ENCODE measurements at regions not wholly inside any gene's neighbourhood (a gene's known extent, or its start where the extent isn't known, plus 50 kb on each side); places are given as distances from the start of the nearest gene placed in this dataset.

DNA sequence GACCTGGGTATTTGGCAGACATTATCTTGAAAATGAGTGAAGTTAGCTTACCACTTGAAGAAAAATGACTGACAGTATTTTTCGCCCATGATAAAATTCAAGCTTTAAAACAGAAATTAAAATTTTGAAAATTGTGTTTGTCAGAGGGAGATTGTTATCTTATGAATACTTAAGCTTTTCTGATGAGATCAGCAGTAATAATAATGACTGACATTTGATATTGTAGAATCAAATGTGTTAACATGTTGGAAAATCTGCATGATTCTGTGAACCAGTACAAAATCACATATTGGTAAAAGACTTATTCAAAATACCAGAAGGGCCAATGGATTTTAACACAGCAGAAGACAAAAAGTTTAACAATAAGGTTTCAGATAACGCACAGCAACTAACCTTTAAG, 94.0 kb downstream of the MSX2 start:
- intact Hi-C loops (cut with micrococcal nuclease; ENCODE audit: unreplicated experiment), result no loop called here
- TF ChIP-seq EZH2phosphoT487 (IDR thresholded peaks at IDR 0.05; ENCODE audit: borderline replicate concordance, low read depth, low read length), result no peak
- TF ChIP-seq, protein P1, sequence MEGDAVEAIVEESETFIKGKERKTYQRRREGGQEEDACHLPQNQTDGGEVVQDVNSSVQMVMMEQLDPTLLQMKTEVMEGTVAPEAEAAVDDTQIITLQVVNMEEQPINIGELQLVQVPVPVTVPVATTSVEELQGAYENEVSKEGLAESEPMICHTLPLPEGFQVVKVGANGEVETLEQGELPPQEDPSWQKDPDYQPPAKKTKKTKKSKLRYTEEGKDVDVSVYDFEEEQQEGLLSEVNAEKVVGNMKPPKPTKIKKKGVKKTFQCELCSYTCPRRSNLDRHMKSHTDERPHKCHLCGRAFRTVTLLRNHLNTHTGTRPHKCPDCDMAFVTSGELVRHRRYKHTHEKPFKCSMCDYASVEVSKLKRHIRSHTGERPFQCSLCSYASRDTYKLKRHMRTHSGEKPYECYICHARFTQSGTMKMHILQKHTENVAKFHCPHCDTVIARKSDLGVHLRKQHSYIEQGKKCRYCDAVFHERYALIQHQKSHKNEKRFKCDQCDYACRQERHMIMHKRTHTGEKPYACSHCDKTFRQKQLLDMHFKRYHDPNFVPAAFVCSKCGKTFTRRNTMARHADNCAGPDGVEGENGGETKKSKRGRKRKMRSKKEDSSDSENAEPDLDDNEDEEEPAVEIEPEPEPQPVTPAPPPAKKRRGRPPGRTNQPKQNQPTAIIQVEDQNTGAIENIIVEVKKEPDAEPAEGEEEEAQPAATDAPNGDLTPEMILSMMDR (conservative IDR thresholded peaks at IDR 0.05; ENCODE audit: low read length), result no peak
- no peaks in the 10 kb centered on the region for H3K4me1 ChIP-seq (ENCODE audit: insufficient read depth, low read length, poor library complexity, severe bottlenecking)
- H3K27ac ChIP-seq (ENCODE audit: low read depth, low read length, poor library complexity, severe bottlenecking), result no peak overlapping the region
- H3K4me3 ChIP-seq (ENCODE audit: low read depth, low read length, poor library complexity, severe bottlenecking), result no peak overlapping the region
- ChIA-PET CTCF (ENCODE audit: unreplicated experiment) (no interaction called here), POLR2A (interaction anchor here (1.1 kb wide), 1 partner anchor 10 kb away, joined by 3 read pairs; no protein-coding TSS in a partner anchor)
- no peak overlapping the region for H3K4me2 ChIP-seq (ENCODE audit: low read length)
- no peaks in the 10 kb centered on the region for H3K9me2 ChIP-seq (ENCODE audit: insufficient read depth, low read length)
- BruUV-seq (replicated peaks), result no TSS peak
- H3K9me3 ChIP-seq (ENCODE audit: low read length), result no peaks in the 10 kb centered on the region
- no peaks in the 10 kb centered on the region for H3K36me3 ChIP-seq (ENCODE audit: insufficient read depth, low read length)
- no peak for DNase-seq (ENCODE audit: low spot score)
- H2AFZ ChIP-seq (ENCODE audit: low read length), result no peak overlapping the region
- H3K79me2 ChIP-seq (ENCODE audit: insufficient read depth, low read depth, low read length), result no peaks in the 10 kb centered on the region
- no peaks in the 10 kb centered on the region for H4K20me1 ChIP-seq (ENCODE audit: insufficient read depth, low read length)

DNA sequence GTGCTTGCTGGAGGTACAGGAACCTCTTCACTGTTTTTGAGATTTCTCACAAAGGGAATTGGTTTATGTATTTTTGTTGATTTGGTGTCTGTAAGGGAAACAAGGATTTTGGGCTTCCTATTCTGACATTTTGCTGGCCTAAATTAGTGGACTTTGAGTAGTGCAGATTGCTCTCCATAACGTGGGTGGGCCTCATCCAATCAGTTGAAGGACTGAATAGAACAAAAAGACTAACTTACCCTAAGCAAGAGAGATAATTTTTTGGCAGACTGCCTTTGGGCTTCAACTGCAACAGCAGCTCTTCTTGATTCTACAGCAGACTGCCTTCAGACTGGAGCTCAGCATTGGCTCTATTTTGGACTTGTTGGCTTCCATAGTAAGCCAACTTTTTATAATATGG, 93.2 kb downstream of the MSX2 start:
- no peak overlapping the region for H3K4me2 ChIP-seq (ENCODE audit: low read length)
- no peaks in the 10 kb centered on the region for H3K79me2 ChIP-seq (ENCODE audit: insufficient read depth, low read depth, low read length)
- BruUV-seq (replicated peaks), result no TSS peak
- no peak overlapping the region for H2AFZ ChIP-seq (ENCODE audit: low read length)
- ChIA-PET CTCF (ENCODE audit: unreplicated experiment) (no interaction called here), POLR2A (interaction anchor here (1.1 kb wide), 1 partner anchor 11 kb away, joined by 3 read pairs; no protein-coding TSS in a partner anchor)
- H3K9me2 ChIP-seq (ENCODE audit: insufficient read depth, low read length), result no peaks in the 10 kb centered on the region
- DNase-seq (ENCODE audit: low spot score), result no peak
- H3K4me3 ChIP-seq (ENCODE audit: low read depth, low read length, poor library complexity, severe bottlenecking), result no peak overlapping the region
- no peaks in the 10 kb centered on the region for H3K36me3 ChIP-seq (ENCODE audit: insufficient read depth, low read length)
- H3K4me1 ChIP-seq (ENCODE audit: insufficient read depth, low read length, poor library complexity, severe bottlenecking), result no peaks in the 10 kb centered on the region
- TF ChIP-seq EZH2phosphoT487 (IDR thresholded peaks at IDR 0.05; ENCODE audit: borderline replicate concordance, low read depth, low read length), result no peak
- TF ChIP-seq, protein P1 (conservative IDR thresholded peaks at IDR 0.05; ENCODE audit: low read length), result no peak
- intact Hi-C loops (cut with micrococcal nuclease; ENCODE audit: unreplicated experiment), result no loop called here
- no peak overlapping the region for H3K27ac ChIP-seq (ENCODE audit: low read depth, low read length, poor library complexity, severe bottlenecking)
- H4K20me1 ChIP-seq (ENCODE audit: insufficient read depth, low read length), result no peaks in the 10 kb centered on the region
- no peaks in the 10 kb centered on the region for H3K9me3 ChIP-seq (ENCODE audit: low read length)

DNA sequence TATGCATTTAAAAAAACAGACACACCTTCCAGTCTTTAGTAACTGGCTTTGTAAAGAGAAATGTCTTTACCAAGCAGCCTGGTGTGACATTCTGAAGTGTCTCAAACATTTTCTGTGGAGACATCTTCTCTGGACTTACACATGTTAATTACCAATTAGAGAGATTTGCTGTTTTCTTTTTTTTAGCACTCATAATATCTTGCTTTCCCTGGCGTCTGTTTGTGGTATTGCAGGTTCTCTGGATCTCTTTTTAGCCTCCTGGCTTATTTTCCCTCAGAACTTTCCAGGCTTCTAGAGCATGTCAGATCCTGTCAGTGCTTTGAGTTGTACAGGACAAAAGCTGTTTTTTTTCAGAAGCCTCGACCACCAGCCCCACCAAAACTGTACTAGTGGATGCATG, 92.5 kb downstream of the MSX2 start:
- no peaks in the 10 kb centered on the region for H3K36me3 ChIP-seq (ENCODE audit: insufficient read depth, low read length)
- H3K9me3 ChIP-seq (ENCODE audit: low read length), result no peaks in the 10 kb centered on the region
- H3K79me2 ChIP-seq (ENCODE audit: insufficient read depth, low read depth, low read length), result no peaks in the 10 kb centered on the region
- no peak overlapping the region for H3K4me2 ChIP-seq (ENCODE audit: low read length)
- POLR2A ChIA-PET, result no interaction called here
- H2AFZ ChIP-seq (ENCODE audit: low read length), result no peak overlapping the region
- intact Hi-C loops (cut with micrococcal nuclease; ENCODE audit: unreplicated experiment), result no loop called here
- H3K27ac ChIP-seq (ENCODE audit: low read depth, low read length, poor library complexity, severe bottlenecking), result no peak overlapping the region
- no peaks in the 10 kb centered on the region for H4K20me1 ChIP-seq (ENCODE audit: insufficient read depth, low read length)
- no peaks in the 10 kb centered on the region for H3K4me1 ChIP-seq (ENCODE audit: insufficient read depth, low read length, poor library complexity, severe bottlenecking)
- CTCF ChIA-PET (ENCODE audit: unreplicated experiment), result no interaction called here
- no peak overlapping the region for H3K4me3 ChIP-seq (ENCODE audit: low read depth, low read length, poor library complexity, severe bottlenecking)
- no peaks in the 10 kb centered on the region for H3K9me2 ChIP-seq (ENCODE audit: insufficient read depth, low read length)
- TF ChIP-seq EZH2phosphoT487 (IDR thresholded peaks at IDR 0.05; ENCODE audit: borderline replicate concordance, low read depth, low read length), result no peak
- TF ChIP-seq, protein P1 (conservative IDR thresholded peaks at IDR 0.05; ENCODE audit: low read length), result peak; percentile 55
- no TSS peak for BruUV-seq (replicated peaks)
- peak; percentile 3 for DNase-seq (ENCODE audit: low spot score)
